ENCODE measurements at regions not wholly inside any gene's neighbourhood (a gene's known extent, or its start where the extent isn't known, plus 50 kb on each side); places are given as distances from the start of the nearest gene placed in this dataset.

GRCh38 chr2:217160978-217161973 lies 301.4 kb upstream of the TNP1 start:
- Histone ChIP-seq H3K9ac (ENCODE audit: control insufficient read depth, insufficient read depth, low read length) (no peak overlapping the region), H3K79me2 (ENCODE audit: control insufficient read depth, insufficient read depth, low read length) (no peaks in the 10 kb centered on the region), H3K27ac (ENCODE audit: control insufficient read depth, insufficient read depth) (no peak overlapping the region), H2AFZ (ENCODE audit: control insufficient read depth, low read depth, low read length) (peak overlapping the region; percentile 72), H3K4me3 (no peak overlapping the region), H3K4me1 (ENCODE audit: control insufficient read depth, insufficient read depth, low read length) (peaks cover 6% of the 10 kb centered on the region), H3K4me2 (ENCODE audit: control insufficient read depth, insufficient read depth) (peak overlapping the region; percentile 69; the same call in 1 of the 2 replicates), H3K9me3 (replicated peaks; ENCODE audit: control insufficient read depth, insufficient read depth, low read length) (no peaks in the 10 kb centered on the region; the same call in 2 of the 3 replicates), H4K20me1 (ENCODE audit: control insufficient read depth, insufficient read depth) (no peaks in the 10 kb centered on the region), H3K36me3 (ENCODE audit: control insufficient read depth in 2 of 2, insufficient read depth in 2 of 2, low read length in 1 of 2) (no peaks in the 10 kb centered on the region), H3K27me3 (replicated peaks in 1 of 2; ENCODE audit: control insufficient read depth in 2 of 2, insufficient read depth in 2 of 2, low read length in 1 of 2) (no peaks in the 10 kb centered on the region)
- in situ Hi-C loops (cut with MboI) (loop anchor here (10.0 kb wide), 1 partner anchor 456 kb away; no protein-coding TSS in a partner anchor), intact Hi-C loops (cut with micrococcal nuclease; ENCODE audit: unreplicated experiment) (loop anchor here (5.0 to 10.0 kb wide), 5 partner anchors 69 to 479 kb away; no protein-coding TSS in a partner anchor)
- FAIRE-seq, result no peak
- POLR2A ChIA-PET, result interaction anchor here (0.6 kb wide), 1 partner anchor 20 kb away, joined by 5 read pairs; no protein-coding TSS in a partner anchor
- DNase-seq (ENCODE audit: low read depth, low spot score), result no peak
- 11% methylated on average over 9 of the region's 9 CpGs for WGBS (ENCODE audit: insufficient coverage, insufficient replicate concordance, low lambda C conversion rate, missing lambda C conversion rate)
- no TSS peak for BruUV-seq (replicated peaks)
- SMC1A ChIA-PET (ENCODE audit: uncharacterized antibody, unreplicated experiment), result interaction anchor here (0.6 to 1.2 kb wide), 4 partner anchors 14 to 405 kb away, joined by 3 to 4 read pairs (median 4); no protein-coding TSS in a partner anchor
- CTCF ChIA-PET, result interaction anchor here (0.6 to 1.6 kb wide), 3 partner anchors 18 to 259 kb away, joined by 3 to 6 read pairs (median 3); no protein-coding TSS in a partner anchor
- RAD21 ChIA-PET (ENCODE audit: unreplicated experiment), result no interaction called here
- peak; percentile 34 for ATAC-seq
- no peak for TF ChIP-seq SKIL (IDR thresholded peaks at IDR 0.05; ENCODE audit: low read depth, poor library complexity, severe bottlenecking)
- TF ChIP-seq SPI1 (IDR thresholded peaks at IDR 0.05; ENCODE audit: borderline replicate concordance, insufficient read depth, low read depth, low read length), result peak; percentile 46; the same call in 1 of the 2 replicates
- TF ChIP-seq E2F8 (IDR thresholded peaks at IDR 0.05; ENCODE audit: low read depth, partially characterized antibody), result no peak
- TF ChIP-seq E2F4 (IDR thresholded peaks at IDR 0.05; ENCODE audit: low read depth, low read length), result no peak
- TF ChIP-seq NR2F1 (conservative IDR thresholded peaks at IDR 0.05), result no peak
- TF ChIP-seq USF1 (IDR thresholded peaks at IDR 0.05; ENCODE audit: borderline replicate concordance, extremely low read length, insufficient read depth, low read depth, low read length), result no peak
- 0 out of 2 replicates have a peak, but pooled peaks have one; percentile 13 for TF ChIP-seq CREM (IDR thresholded peaks at IDR 0.05; ENCODE audit: low read depth)
- TF ChIP-seq MYC (IDR thresholded peaks at IDR 0.05; ENCODE audit: insufficient read depth, insufficient read length, insufficient replicate concordance, low read length, severe bottlenecking), result no peak
- TF ChIP-seq NBN (IDR thresholded peaks at IDR 0.05), result no peak
- TF ChIP-seq ZNF207 (IDR thresholded peaks at IDR 0.05; ENCODE audit: borderline replicate concordance), result no peak
- peak; percentile 60; the same call in 1 of the 2 replicates for TF ChIP-seq YY1 (IDR thresholded peaks at IDR 0.05; ENCODE audit: low read depth, low read length)
- TF ChIP-seq FOXK2 (IDR thresholded peaks at IDR 0.05), result no peak
- peak; percentile 78 for TF ChIP-seq EED (IDR thresholded peaks at IDR 0.05; ENCODE audit: low read depth)

Data from GM12878 (cell line).